DND-41 (cell line): ENCODE measurements at regions not wholly inside any gene's neighbourhood (a gene's known extent, or its start where the extent isn't known, plus 50 kb on each side); places are given as distances from the start of the nearest gene placed in this dataset.
"Not testable (repeated sequence)": the region's sequence is repeated elsewhere in the genome, so short reads cannot be mapped to it uniquely, and the experiment has no call there.

Experiments used
- CTCF ChIP-seq: IDR thresholded peaks from 2 replicates; pipeline ENCODE4 v1.5.1; 2012; ENCODE audit warnings: borderline replicate concordance, low read length, moderate library complexity, mild to moderate bottlenecking; ENCODE audit not compliant: poor library complexity, severe bottlenecking; ENCODE audit errors: extremely low read depth
- EZH2 ChIP-seq: IDR thresholded peaks from 3 replicates; pipeline ENCODE4 v1.6.1; 2012; ENCODE audit warnings: borderline replicate concordance, low read depth, mild to moderate bottlenecking, moderate library complexity, low read length, inconsistent platforms; ENCODE audit not compliant: severe bottlenecking

- not testable (repeated sequence) for TF ChIP-seq CTCF, EZH2
Observed at GRCh38 chr15:77868048-77868629, 209.4 kb downstream of the TBC1D2B start.
